NCI-H524 (cell line): ENCODE measurements at regions not wholly inside any gene's neighbourhood (a gene's known extent, or its start where the extent isn't known, plus 50 kb on each side); places are given as distances from the start of the nearest gene placed in this dataset.

Source experiments
- DNase-seq, 2 experiments: peaks; one replicate each; lab custom pipeline; 2025; lab: John Stamatoyannopoulos, UW

DNA sequence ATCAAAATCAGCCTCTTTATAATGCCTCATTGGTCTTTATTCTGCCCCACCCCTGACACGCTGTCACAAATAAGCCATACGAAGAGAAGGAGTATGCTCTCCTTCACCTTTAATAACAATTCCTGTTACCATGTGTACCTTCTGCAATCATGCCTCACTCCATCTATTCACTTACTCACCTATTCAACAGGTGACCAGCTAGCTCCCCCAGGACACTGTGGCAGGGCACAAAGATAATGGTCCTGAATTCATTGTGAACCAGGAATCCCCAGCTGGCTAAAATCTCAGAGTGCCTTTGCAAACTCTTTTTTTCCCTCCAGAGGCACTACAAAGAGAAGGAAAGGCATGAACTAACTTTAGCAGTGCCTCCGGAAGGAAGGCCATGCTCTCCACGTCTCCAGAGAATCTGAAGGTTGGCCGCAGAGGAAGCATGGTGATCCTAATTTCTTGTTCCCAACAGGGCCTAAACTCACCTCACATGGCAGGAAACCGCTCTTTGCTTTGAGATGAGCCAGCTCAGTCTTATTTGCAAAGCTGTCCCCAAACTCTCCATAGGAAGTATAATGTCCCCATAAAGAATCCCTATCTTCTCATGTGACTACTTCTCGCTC is 590.3 kb downstream of the BUD13 start:
- DNase-seq = no peak

DNA sequence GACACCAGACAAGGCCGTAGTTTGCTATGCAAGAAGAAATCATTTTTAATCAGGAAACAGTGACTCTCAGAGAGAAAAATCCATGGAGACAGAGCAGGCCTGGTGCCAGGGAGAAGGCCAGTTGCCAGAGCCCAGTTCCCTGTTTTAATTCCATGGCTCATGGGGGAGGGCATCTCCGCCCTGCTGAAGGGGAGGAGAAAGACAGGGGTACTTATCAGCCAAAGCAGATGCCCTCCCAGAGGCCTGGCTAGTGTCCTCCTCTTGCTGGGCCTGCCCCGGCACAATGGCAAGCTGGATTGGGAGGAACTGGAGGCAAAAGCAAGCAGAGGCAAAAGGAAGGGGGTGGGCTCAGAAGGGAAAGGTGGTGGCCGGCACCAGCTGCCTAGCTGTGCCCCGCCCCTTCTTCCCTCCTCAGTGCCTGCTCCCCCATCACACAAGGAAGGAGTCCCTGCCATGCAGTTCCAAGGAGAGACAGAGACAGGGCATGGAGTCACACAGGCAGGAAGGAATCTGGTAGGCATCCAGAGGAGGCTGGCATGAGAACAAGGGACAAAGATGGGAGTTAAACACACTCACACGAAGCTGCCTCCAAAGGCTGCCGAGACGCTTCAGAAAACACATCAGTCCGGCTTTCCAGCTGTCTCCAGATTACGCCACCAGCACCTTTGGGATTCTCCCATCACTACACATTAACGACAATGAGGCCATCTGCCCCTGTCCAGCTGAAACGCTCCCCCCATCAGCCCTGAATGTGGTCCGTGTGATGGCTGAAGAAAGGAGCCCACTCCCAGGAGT is 591.8 kb downstream of the BUD13 start:
- peak; percentile 28 to 69 for DNase-seq

DNA sequence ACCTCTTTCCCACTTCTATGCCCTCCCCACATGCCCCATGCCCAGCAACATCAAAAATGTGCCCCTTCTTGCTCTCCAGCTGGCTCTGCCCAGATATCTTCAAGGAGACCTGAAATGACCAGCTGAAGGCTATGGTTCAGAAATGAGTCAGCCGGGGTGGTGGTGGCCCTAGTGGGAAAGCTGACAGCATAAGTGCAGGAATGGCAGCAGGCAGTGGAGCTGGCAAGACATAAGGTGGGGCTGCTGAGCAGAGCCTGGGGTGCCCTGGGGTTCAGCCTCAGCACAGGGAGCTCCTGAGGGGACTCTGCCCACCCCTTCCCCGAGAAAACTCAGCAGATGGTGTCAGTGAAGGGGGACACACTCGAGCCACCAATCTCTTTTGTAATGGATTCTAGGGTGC is 593.4 kb downstream of the BUD13 start:
- DNase-seq = no peak

DNA sequence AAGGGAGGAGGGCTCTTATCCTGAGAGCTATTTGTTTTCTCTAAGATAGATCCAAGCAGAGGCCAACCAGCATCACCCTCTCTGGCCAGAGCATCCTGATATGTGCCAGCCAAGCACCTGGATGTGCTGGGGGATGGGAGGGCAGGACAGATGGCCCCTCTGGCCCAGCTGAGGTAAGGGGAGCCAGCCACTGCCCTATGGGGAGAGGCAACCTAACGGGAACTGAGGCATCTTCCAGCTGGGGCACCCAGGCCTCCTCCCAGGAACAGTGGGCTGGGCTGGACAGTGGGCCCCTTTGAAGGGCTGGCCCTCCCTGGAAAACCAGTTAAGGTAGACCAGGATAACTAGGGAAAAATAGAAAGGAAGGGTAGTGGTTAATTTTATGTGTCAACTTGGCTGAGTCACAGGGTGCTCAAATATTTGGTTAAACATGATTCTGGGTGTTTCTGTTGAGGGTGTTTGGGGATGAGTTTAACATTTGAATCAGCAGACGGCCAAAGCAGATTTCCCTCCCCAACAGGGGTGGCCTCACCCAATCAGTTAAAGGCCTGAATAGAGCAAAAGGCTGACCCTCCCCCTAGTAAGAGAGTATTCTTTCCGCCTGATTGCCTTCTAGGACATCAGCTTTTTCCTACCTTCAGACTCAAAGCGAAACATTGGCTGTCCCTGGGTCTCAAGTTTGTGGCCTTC is 595.1 kb downstream of the BUD13 start:
- no peak for DNase-seq

DNA sequence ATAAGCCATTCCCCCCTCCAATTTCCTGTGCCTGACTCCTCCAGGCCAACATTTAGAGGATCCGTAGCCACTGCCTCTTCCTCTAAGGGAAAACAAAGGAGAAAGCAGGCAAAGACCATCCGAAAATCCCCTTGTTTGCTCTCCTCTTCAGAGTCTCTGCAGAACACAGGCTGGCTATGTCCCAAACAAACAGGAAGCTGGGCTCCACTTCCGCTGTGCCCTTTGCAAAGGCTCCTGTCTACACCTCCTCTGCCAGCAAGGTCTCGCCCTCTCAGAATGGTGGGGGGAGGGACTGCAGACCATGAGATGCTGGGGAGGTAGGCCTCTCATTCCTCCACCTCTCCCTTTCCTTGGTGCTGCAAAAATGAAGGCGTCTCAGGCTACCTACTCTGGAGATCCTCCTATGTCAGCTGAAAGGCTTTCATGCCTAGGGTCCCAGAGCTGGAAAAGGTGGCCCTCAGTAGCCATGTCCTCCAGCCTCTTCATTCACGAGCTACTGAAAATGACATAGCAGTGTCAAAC is 596.2 kb downstream of the BUD13 start:
- no peak for DNase-seq

DNA sequence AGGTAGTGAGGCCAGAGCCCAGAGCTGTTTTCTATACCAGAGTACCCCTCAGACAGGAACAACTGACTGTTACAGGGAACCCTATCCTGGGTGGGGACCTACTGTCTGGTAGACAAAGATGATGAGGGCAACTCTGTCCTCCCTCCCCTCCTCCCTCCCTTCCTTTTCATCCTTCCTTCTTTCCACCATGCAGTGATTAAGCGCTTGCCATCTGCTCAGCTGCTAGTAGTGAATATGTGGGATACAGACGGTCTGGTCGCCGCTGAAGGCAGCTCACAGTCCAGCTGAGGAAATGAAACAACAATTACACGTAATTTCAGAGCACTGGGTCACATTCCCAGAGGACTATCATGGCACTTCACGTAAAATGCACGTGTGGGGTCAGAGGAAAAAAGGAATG is 597.1 kb downstream of the BUD13 start:
- DNase-seq = peak; percentile 56 to 73

DNA sequence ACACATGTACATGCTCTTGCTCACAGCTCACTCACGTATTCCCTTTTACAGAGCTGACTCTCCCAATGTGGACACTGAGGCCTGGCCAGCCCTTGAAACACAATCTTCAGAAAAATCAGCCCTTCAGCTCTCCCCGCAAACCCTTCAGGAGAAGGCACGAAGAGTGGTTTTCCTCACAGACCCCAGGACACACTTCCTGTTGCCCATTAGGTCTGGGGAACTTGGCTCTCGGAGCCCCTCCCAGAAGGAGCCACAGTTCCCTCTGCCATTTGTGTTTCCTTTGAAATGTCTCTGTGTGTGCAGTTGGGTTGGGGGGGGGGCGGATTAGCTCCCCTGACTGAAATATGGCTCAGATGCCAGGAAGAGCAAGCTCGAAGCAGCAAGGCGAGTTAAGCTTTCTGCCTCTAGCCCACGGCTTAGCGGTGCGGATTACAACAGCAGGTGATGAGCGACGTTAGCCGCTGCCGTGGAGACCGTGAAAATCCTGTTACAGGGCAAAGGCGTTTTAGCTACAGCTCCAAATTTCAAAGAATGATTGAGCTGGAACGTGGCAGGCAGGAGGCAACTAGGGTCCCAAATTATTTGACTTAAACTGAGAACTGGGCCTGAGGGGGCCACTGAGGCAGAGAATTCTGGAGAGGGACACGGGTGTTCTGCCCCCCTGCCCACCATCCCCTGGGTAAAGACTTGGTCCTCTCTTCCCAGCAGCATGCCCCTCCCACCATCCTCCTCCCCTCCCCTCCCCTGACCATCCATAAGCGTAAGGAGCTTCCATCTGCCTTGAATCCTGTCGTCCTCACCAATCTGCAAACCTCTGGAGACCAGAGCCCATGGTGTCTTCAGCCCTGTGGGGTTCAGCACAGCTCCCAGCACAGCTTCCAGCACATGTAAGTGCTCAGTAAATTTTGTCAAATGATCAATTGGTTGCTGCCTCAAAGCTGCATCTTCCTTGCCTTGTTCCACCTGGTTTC is 598.6 kb downstream of the BUD13 start:
- peak; percentile 88 to 92 for DNase-seq

- DNase-seq = peak in 1 of 2 experiments; percentile 39
Observed at GRCh38 chr11:116173506-116173905, 599.3 kb downstream of the BUD13 start.

DNA sequence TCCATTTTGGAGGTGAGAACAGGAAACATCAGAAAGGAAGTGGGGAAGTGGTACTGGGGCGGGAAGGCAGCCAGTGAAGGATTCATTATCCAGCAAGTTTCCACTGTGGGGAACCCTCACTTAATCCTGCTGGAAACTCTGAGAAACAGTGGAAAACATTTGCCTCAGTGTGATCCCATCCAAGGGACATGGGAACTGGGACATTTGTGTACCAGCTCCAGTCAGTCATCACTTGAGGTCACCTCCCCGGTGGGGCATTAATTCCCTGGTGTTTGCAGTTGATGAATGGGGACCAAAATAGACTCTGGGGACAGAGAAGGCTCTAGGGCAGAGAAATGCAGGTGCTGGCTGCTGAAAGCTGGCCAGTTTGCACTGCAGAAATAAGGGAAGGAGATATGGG is 599.9 kb downstream of the BUD13 start:
- DNase-seq = no peak

GRCh38 chr11:116172156-116172555 is 600.6 kb downstream of the BUD13 start:
- no peak for DNase-seq

GRCh38 chr11:116171271-116172140 is 601.3 kb downstream of the BUD13 start:
- DNase-seq = no peak

DNA sequence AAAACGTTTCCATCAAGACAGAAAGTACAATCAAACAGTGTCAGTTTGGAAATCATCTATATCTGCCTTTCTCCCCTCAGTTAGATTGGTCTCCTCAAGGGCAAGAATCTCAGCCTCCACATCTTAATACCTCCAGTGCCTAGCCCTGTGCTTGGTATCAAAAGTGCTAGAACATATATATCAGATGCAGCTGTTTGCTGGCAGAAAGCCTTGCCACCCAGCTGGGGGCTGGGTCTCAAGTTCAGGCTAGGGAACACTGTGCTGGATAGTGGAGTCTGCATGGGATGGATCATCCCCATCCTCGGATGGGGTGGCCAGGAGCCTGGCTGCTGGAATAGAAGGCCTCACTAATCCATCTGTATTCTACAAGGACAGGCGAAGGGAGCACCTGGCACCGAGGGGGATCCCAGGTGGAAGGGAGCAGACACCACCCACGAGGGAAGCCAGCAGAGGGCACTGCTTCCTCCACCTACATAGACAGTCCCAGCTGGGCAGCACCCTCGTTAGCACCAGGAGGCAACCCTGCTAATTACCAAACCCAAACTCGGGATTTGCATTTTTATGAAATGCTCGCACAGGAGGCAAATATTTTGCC is 602.2 kb downstream of the BUD13 start:
- DNase-seq = peak; percentile 38 to 62

DNA sequence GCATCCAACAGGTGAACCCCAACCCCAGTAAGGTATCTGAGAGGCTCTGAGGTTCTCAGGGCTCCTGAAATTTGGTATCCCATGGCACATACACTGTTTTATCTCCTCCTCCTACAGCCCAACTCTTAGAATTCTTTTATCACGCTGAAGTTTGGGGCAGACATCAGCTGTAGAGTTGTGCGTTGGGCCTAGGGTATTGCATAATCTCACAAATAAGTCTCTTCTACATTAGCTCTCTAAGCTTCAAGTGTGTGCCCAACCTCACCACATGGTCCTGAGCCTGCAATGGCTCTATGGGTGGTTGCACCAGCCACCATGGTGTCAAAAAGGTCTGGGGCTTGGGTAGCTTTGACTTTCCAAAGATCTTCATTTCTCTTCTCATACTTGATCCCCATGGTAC is 603.0 kb downstream of the BUD13 start:
- no peak for DNase-seq

- DNase-seq = no peak
Observed at GRCh38 chr11:116168459-116168787, 604.4 kb downstream of the BUD13 start.

- no peak for DNase-seq
Observed at GRCh38 chr11:116167706-116168458, 604.9 kb downstream of the BUD13 start.

DNA sequence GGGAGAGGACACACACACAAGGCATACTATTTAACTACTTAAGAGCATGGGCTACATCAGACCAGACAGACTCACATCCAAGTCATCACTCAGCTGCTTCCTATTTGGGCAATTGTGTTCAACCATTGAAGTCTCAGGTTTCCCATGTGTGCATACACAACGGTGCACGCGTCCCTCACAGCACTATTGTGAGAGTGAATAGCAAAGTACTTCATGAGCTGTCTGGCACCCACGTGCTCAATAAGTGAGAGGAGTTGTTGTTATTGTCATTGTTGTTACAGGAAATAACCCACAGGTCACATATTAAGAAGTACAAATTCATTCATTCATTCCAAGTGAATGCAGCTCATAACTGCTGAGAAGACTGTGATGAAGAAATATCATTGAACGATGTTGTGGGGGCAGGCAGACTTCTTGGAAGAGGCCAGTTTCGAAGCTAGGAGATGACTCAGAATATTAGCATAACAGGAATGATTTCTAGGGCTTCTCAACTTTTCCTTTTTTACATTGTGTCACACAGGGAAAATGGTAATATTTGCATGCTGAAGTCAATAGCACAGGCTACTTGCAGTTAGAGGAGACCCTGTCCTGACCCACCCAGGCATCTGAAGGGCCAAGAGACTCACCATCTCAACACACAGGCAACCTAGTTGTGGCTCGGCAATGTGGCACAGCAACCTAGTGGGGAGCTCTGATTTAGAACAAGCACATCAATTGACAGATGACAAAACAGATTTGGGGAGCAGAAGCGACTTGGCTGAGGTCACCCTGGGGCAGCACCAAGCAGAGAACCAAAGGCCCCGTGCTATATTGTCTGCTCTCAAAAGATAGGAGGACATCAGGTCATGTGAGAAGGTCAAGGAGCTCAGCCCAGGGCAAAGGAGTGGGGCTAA is 606.0 kb downstream of the BUD13 start:
- no peak for DNase-seq

- no peak for DNase-seq
Observed at GRCh38 chr11:116164843-116165242, 607.9 kb downstream of the BUD13 start.

- peak; percentile 6 to 57 for DNase-seq
Observed at GRCh38 chr11:116162886-116163230, 609.9 kb downstream of the BUD13 start.
